Peyer's patch (tissue), 4 donors: ENCODE measurements at regions not wholly inside any gene's neighbourhood (a gene's known extent, or its start where the extent isn't known, plus 50 kb on each side); places are given as distances from the start of the nearest gene placed in this dataset.
"Not testable (repeated sequence)": the region's sequence is repeated elsewhere in the genome, so short reads cannot be mapped to it uniquely, and the experiment has no call there.

Source experiments
- DNase-seq, 3 donors: peaks; one replicate each; pipeline ENCODE4 v3.0.0-alpha.2; 2017 to 2019
- H3K27ac ChIP-seq, 4 donors: fragments of 200-600 bp; sonication (generic); one replicate each; pipeline ENCODE4 v1.5.1; 2016 to 2019
- H3K27me3 ChIP-seq, 2 donors: fragments of 200-600 bp; sonication (generic); one replicate each; pipeline ENCODE4 v1.5.1; 2019
- H3K36me3 ChIP-seq, 3 donors: fragments of 200-600 bp; sonication (generic); one replicate each; pipeline ENCODE4 v1.5.1; 2016 to 2019
- H3K4me1 ChIP-seq, 4 donors: fragments of 200-600 bp; sonication (generic); one replicate each; pipeline ENCODE4 v1.5.1; 2016 to 2019
- H3K4me3 ChIP-seq, 4 donors: fragments of 200-600 bp; sonication (generic); 1 replicate in 3 of 4; 2 replicates in 1 of 4; pipeline ENCODE4 v1.5.1; 2016 to 2019; ENCODE audit warnings: mild to moderate bottlenecking in 1 of 4
- H3K9me3 ChIP-seq, 4 donors: fragments of 200-600 bp; sonication (generic); one replicate each; pipeline ENCODE4 v1.5.1; 2016 to 2019; ENCODE audit warnings: mild to moderate bottlenecking in 1 of 4
- CTCF ChIP-seq, 6 experiments: fragments of 450-650 bp in 4 of 6; fragments of 200-600 bp in 2 of 6; sonication (generic) in 1 of 6; IDR thresholded peaks; one replicate each; pipeline ENCODE4 v1.5.1; 2017 to 2019; ENCODE audit warnings: antibody characterized with exemption in 6 of 6, mild to moderate bottlenecking in 3 of 6, moderate library complexity in 1 of 6
- POLR2A ChIP-seq, 2 donors: fragments of 450-650 bp; IDR thresholded peaks; one replicate each; pipeline ENCODE4 v1.5.1; 2017; ENCODE audit warnings: antibody characterized with exemption in 2 of 2, mild to moderate bottlenecking in 2 of 2, moderate library complexity in 2 of 2

- Histone ChIP-seq H3K4me1 (no peaks in the 10 kb centered on the region), H3K4me3 (no peak overlapping the region), H3K9me3 (no peaks in the 10 kb centered on the region), H3K27me3 (no peaks in the 10 kb centered on the region), H3K36me3 (no peaks in the 10 kb centered on the region), H3K27ac (no peak overlapping the region)
- no peak for DNase-seq
- TF ChIP-seq POLR2A (IDR thresholded peaks at IDR 0.05) (no peak), CTCF (IDR thresholded peaks at IDR 0.05) (no peak)
These were observed 62.0 kb upstream of the LMNTD1 start for GRCh38 chr12:25615119-25615518.

GRCh38 chr12:25616286-25616685, 63.2 kb upstream of the LMNTD1 start:
- TF ChIP-seq POLR2A (IDR thresholded peaks at IDR 0.05), result no peak
- TF ChIP-seq CTCF (IDR thresholded peaks at IDR 0.05), result no peak
- no peaks in the 10 kb centered on the region for H3K36me3 ChIP-seq
- H3K27ac ChIP-seq, result no peak overlapping the region
- H3K9me3 ChIP-seq, result no peaks in the 10 kb centered on the region
- no peaks in the 10 kb centered on the region for H3K4me1 ChIP-seq
- DNase-seq, result no peak
- H3K27me3 ChIP-seq, result no peaks in the 10 kb centered on the region
- no peak overlapping the region for H3K4me3 ChIP-seq

- no peak overlapping the region for H3K4me3 ChIP-seq
- H3K4me1 ChIP-seq, result no peaks in the 10 kb centered on the region
- no peak overlapping the region for H3K27ac ChIP-seq
- no peaks in the 10 kb centered on the region for H3K27me3 ChIP-seq
- no peaks in the 10 kb centered on the region for H3K36me3 ChIP-seq
- no peak for DNase-seq
- TF ChIP-seq POLR2A (IDR thresholded peaks at IDR 0.05) (no peak), CTCF (IDR thresholded peaks at IDR 0.05) (no peak)
- no peaks in the 10 kb centered on the region for H3K9me3 ChIP-seq
These were observed 64.9 kb upstream of the LMNTD1 start for GRCh38 chr12:25617991-25618390.

GRCh38 chr12:25623816-25624215, 70.7 kb upstream of the LMNTD1 start:
- no peaks in the 10 kb centered on the region for H3K4me1 ChIP-seq
- no peak overlapping the region for H3K27ac ChIP-seq
- H3K36me3 ChIP-seq, result no peaks in the 10 kb centered on the region
- no peak for TF ChIP-seq CTCF (IDR thresholded peaks at IDR 0.05)
- no peak for TF ChIP-seq POLR2A (IDR thresholded peaks at IDR 0.05)
- H3K9me3 ChIP-seq, result no peaks in the 10 kb centered on the region
- no peak overlapping the region for H3K4me3 ChIP-seq
- no peaks in the 10 kb centered on the region for H3K27me3 ChIP-seq
- DNase-seq, result no peak

GRCh38 chr12:25625146-25625545, 72.1 kb upstream of the LMNTD1 start:
- Histone ChIP-seq H3K27me3 (no peaks in the 10 kb centered on the region), H3K27ac (no peak overlapping the region), H3K4me3 (no peak overlapping the region), H3K36me3 (no peaks in the 10 kb centered on the region), H3K9me3 (no peaks in the 10 kb centered on the region), H3K4me1 (no peaks in the 10 kb centered on the region)
- TF ChIP-seq POLR2A (IDR thresholded peaks at IDR 0.05), result no peak
- no peak for TF ChIP-seq CTCF (IDR thresholded peaks at IDR 0.05)
- no peak for DNase-seq

GRCh38 chr12:25629341-25629740, 76.3 kb upstream of the LMNTD1 start:
- no peaks in the 10 kb centered on the region for H3K27me3 ChIP-seq
- TF ChIP-seq POLR2A (IDR thresholded peaks at IDR 0.05) (no peak), CTCF (IDR thresholded peaks at IDR 0.05) (no peak)
- no peaks in the 10 kb centered on the region for H3K9me3 ChIP-seq

GRCh38 chr12:25630735-25631515, 77.8 kb upstream of the LMNTD1 start:
- not testable (repeated sequence) for DNase-seq

More at GRCh38 chr12:25629341-25629740, 76.3 kb upstream of the LMNTD1 start:
- no peak for DNase-seq
- no peaks in the 10 kb centered on the region for H3K4me1 ChIP-seq
- H3K36me3 ChIP-seq, result no peaks in the 10 kb centered on the region
- H3K4me3 ChIP-seq, result no peak overlapping the region
- no peak overlapping the region for H3K27ac ChIP-seq

GRCh38 chr12:25633149-25633548, 80.1 kb upstream of the LMNTD1 start:
- H3K27ac ChIP-seq, H3K4me1 ChIP-seq, H3K27me3 ChIP-seq, H3K4me3 ChIP-seq, H3K36me3 ChIP-seq, H3K9me3 ChIP-seq, DNase-seq: not testable (repeated sequence)

More at GRCh38 chr12:25630735-25631515, 77.8 kb upstream of the LMNTD1 start:
- H3K36me3 ChIP-seq, H3K4me1 ChIP-seq, H3K9me3 ChIP-seq, H3K4me3 ChIP-seq, H3K27me3 ChIP-seq, H3K27ac ChIP-seq: not testable (repeated sequence)
